HG02610 (cell line): ENCODE measurements at regions not wholly inside any gene's neighbourhood (a gene's known extent, or its start where the extent isn't known, plus 50 kb on each side); places are given as distances from the start of the nearest gene placed in this dataset.

Experiments
- ATAC-seq: cut with Tn5 transposase; IDR thresholded peaks from one replicate; pipeline ENCODE4 v1.9.1; 2021; ENCODE audit warnings: mild to moderate bottlenecking, moderate library complexity; ENCODE audit not compliant: unreplicated experiment

- ATAC-seq: no peak
These were observed 685.6 kb downstream of the TBC1D32 start for GRCh38 chr6:120648713-120649112.

DNA sequence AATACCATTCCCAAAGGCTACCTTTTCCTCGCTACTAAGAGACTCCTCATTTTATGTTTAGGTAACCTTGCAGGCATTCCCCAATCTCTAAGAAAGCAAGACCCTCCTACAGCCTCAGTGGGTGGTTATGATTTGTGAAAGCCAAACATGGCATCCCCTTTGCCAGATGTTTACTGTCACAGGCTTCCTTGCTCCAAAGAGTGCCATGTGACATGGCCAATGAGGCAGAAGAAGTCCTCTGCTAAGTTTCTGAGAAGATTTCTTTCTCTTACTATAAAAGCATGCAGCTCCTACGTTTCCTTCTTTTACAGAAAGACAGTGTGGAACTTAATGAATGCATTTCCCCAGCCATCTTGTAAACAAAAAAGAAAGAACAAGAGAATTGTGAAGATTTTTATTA lies 688.2 kb downstream of the TBC1D32 start:
- no peak for ATAC-seq

GRCh38 chr6:120632975-120633374 lies 701.3 kb downstream of the TBC1D32 start:
- no peak for ATAC-seq

GRCh38 chr6:120627612-120628011 lies 706.7 kb downstream of the TBC1D32 start:
- ATAC-seq: no peak

GRCh38 chr6:120622127-120622631 lies 712.1 kb downstream of the TBC1D32 start:
- no peak for ATAC-seq

DNA sequence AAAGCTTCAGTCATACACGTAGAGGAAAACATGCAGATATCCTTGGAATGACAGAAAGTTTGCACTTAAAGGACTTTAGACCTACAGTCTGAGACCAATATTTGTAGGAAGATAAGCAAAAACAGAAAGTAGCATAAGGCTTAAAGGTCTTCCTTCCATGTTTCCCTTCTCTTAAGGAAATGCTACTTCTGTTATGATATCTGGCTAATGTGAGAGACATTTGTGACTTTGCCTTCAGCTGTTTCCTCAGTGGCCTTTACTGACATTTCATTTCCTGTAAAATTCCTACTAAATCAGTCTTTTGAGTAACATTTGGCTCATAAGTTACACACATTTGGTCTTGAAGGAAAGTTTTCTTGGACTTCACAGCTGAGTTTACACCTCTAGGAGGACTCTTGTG lies 713.4 kb downstream of the TBC1D32 start:
- ATAC-seq: no peak

DNA sequence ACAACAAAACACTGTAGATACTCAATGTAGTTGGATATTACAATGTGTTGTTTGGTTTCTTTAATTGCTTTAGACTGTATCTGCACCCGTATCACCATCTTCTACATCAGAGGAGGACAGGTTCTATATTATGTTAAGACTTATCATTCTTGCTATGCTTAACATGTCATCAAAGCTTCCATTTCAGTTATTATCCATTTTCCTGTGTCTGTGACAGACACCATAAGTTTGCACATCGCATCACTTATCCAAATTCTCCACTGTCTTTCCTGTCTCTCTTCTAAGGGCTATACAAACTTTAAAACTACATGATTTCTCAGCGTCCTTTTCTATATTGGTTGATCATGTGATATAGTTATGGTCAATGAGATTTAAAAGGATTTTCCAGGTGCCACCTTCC lies 719.0 kb downstream of the TBC1D32 start:
- ATAC-seq: no peak

- no peak for ATAC-seq
These were observed 719.6 kb downstream of the TBC1D32 start for GRCh38 chr6:120614723-120615122.

DNA sequence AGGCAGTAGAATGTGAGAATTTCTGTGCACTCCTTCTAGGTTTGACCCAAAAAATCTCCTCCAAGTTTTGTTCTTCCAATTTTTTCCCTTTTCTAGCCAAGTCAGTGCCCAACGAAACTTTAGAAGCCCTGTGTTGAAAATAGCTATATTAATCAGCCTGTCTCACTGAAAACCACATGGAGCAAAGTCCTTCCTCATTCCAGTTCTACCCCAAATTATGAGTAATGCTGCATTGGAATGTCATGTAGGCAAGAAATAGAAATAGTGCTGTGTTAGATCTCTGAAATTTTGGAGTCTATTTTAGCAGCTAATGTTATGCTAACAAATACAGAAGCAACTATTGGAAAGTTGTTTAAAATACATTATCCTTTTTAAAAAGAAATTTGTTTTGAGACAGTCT lies 725.5 kb downstream of the TBC1D32 start:
- no peak for ATAC-seq

- ATAC-seq: no peak
These were observed 727.5 kb downstream of the TBC1D32 start for GRCh38 chr6:120606743-120607142.

GRCh38 chr6:120604510-120604909 lies 729.8 kb downstream of the TBC1D32 start:
- ATAC-seq: no peak

- no peak for ATAC-seq
These were observed 743.7 kb downstream of the TBC1D32 start for GRCh38 chr6:120590611-120591010.

DNA sequence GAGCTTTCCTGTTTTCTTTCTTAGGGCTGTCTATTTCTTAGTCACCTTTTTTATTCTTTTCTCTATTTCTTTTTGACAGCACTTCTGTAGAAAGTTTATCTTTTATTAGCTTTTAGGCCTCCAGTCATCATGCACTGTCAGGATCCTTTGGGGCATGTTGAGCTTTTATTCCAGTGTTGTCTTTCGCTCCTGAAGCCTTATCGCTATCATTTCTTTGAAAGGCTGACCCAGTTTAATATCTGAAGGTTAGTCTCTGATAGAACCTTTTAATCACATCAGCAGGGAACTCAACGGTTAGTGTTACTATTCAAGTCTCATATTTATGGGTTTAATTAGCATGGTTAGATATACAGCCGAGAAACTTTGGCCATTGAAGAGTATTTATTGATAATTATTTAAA lies 745.9 kb downstream of the TBC1D32 start:
- no peak for ATAC-seq

GRCh38 chr6:120587381-120587780 lies 746.9 kb downstream of the TBC1D32 start:
- ATAC-seq: no peak

GRCh38 chr6:120584111-120584760 lies 750.0 kb downstream of the TBC1D32 start:
- ATAC-seq: no peak

DNA sequence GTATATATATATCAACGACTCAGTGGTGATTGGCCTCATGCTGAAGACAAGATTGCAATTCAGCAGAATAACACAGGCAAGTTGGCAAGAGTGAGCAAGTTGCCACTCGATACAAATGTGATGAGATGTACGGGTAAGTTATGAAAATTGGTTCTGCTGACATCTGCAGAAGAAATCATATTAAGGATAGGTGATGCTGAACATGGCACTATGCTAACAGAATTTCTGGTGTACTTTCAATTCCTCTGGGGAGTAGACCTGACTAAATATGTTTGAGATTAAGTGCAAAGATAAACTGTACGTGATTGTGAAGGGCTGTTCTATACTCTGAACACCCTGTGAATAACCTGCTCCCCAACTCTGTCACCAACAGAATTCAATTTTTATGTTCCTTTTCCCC lies 758.2 kb downstream of the TBC1D32 start:
- ATAC-seq: no peak

DNA sequence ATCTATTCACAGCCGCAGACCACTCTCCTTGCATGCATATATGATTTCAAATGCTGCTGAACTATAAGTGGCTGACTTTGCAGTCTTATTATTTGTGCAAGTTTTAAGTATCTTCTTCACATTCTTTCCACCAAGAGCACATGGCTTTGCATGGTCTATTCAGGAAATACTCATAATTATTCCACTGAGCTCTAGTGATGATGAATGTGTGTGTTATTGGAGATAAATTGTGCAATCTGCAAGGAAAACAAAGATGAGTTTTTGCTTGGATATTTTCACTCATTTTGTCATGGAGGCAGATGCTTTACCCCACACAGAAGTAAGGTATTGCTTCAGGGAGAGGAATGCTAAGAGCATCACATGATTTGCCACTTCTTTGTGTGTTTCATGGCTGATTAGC lies 764.6 kb downstream of the TBC1D32 start:
- ATAC-seq: no peak

DNA sequence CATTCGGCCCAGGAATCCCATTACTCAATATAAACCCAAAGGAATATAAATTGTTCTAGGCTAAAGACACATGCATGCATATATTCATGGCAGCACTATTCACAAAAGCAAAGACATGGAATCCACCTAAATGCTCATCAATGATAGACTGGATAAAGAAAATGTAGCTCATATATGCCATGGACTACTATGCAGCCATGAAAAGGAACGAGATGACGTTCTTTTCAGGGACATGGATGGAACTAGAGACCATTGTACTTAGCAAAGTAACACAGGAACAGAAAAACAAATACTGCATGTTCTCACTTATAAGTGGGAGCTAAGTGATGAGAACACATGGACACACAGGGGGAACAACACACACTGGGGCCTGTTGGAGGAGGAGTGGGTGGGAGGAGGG lies 769.5 kb downstream of the TBC1D32 start:
- ATAC-seq: no peak

DNA sequence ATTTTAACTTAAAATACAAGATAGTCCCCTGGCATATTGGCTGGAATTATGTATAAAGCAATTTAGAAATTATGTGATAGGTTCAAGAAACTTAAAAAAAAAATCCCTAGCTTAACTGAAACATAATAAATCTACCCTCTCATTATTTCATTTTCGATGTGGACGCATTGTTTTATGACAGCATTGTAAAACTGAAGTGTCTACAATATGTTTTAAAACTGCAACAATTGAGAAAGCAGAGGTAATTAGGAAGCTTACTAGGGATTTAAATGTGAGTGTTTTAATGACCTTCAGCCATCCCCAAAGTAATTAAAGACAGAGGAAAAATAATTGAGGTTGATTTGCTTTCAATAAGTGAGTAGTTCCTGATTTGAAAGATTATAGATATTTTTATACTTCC lies 776.0 kb downstream of the TBC1D32 start:
- ATAC-seq: no peak

- no peak for ATAC-seq
These were observed 776.7 kb downstream of the TBC1D32 start for GRCh38 chr6:120557554-120557953.

GRCh38 chr6:120556491-120556890 lies 777.8 kb downstream of the TBC1D32 start:
- no peak for ATAC-seq

- no peak for ATAC-seq
These were observed 780.9 kb downstream of the TBC1D32 start for GRCh38 chr6:120553353-120553752.

GRCh38 chr6:120545353-120545752 lies 788.9 kb downstream of the TBC1D32 start:
- ATAC-seq: no peak
